Subcutaneous abdominal adipose tissue (tissue), 5 donors: ENCODE measurements at regions not wholly inside any gene's neighbourhood (a gene's known extent, or its start where the extent isn't known, plus 50 kb on each side); places are given as distances from the start of the nearest gene placed in this dataset.
"Not testable (repeated sequence)": the region's sequence is repeated elsewhere in the genome, so short reads cannot be mapped to it uniquely, and the experiment has no call there.

Source experiments
- H3K27ac ChIP-seq: one replicate; pipeline ENCODE4 v1.7.0; 2013; ENCODE audit warnings: low read depth, mild to moderate bottlenecking, inconsistent platforms, low read length, moderate library complexity
- H3K27me3 ChIP-seq, 5 donors: one replicate each; pipeline ENCODE4 v1.7.0; 2013; ENCODE audit warnings: low read length in 5 of 5, inconsistent platforms in 1 of 5; ENCODE audit not compliant: control insufficient read depth in 5 of 5, insufficient read depth in 4 of 5
- H3K36me3 ChIP-seq, 5 donors: one replicate each; pipeline ENCODE4 v1.7.0; 2013; ENCODE audit warnings: low read length in 5 of 5; ENCODE audit not compliant: control insufficient read depth in 5 of 5, insufficient read depth in 5 of 5
- H3K4me1 ChIP-seq, 5 donors: one replicate each; pipeline ENCODE4 v1.7.0; 2013; ENCODE audit warnings: low read length in 5 of 5, mild to moderate bottlenecking in 3 of 5, moderate library complexity in 1 of 5; ENCODE audit not compliant: control insufficient read depth in 5 of 5, insufficient read depth in 5 of 5
- H3K4me3 ChIP-seq, 5 donors: one replicate each; pipeline ENCODE4 v1.7.0; 2013; ENCODE audit warnings: low read length in 5 of 5, low read depth in 1 of 5
- H3K9ac ChIP-seq, 5 donors: one replicate each; pipeline ENCODE4 v1.7.0; 2013; ENCODE audit warnings: low read length in 5 of 5, mild to moderate bottlenecking in 4 of 5, moderate library complexity in 3 of 5
- H3K9me3 ChIP-seq, 5 donors: one replicate each; pipeline ENCODE4 v1.7.0; 2013; ENCODE audit warnings: low read length in 5 of 5; ENCODE audit not compliant: control insufficient read depth in 5 of 5
- donor health status: healthy.
- donor health status: healthy.
- donor health status: healthy.
- donor health status: healthy.
- donor health status: healthy.

- Histone ChIP-seq H3K4me1 (no peaks in the 10 kb centered on the region), H3K9ac (no peak overlapping the region), H3K36me3 (no peaks in the 10 kb centered on the region), H3K9me3 (no peaks in the 10 kb centered on the region), H3K27ac (no peak overlapping the region), H3K27me3 (no peaks in the 10 kb centered on the region), H3K4me3 (no peak overlapping the region)
These were observed 121.7 kb upstream of the TSHZ3 start for GRCh38 chr19:31470952-31471351.

- Histone ChIP-seq H3K27me3 (peaks cover 0 to 3% (median 0%) of the 10 kb centered on the region in 5 donors), H3K4me1 (no peaks in the 10 kb centered on the region), H3K27ac (no peak overlapping the region), H3K9me3 (peaks cover 0 to 2% (median 0%) of the 10 kb centered on the region in 5 donors), H3K4me3 (no peak overlapping the region), H3K9ac (no peak overlapping the region), H3K36me3 (no peaks in the 10 kb centered on the region)
These were observed 129.0 kb upstream of the TSHZ3 start for GRCh38 chr19:31478241-31478640.

GRCh38 chr19:31483226-31483857, 134.1 kb upstream of the TSHZ3 start:
- Histone ChIP-seq H3K9ac (no peak overlapping the region), H3K27me3 (peaks cover 0 to 3% (median 0%) of the 10 kb centered on the region in 5 donors), H3K9me3 (peaks cover 0 to 6% (median 0%) of the 10 kb centered on the region in 5 donors), H3K4me1 (no peaks in the 10 kb centered on the region), H3K36me3 (no peaks in the 10 kb centered on the region), H3K27ac (no peak overlapping the region), H3K4me3 (no peak overlapping the region)

GRCh38 chr19:31484858-31485410, 135.7 kb upstream of the TSHZ3 start:
- H3K4me1 ChIP-seq, H3K4me3 ChIP-seq, H3K9me3 ChIP-seq, H3K27ac ChIP-seq, H3K36me3 ChIP-seq, H3K27me3 ChIP-seq, H3K9ac ChIP-seq: not testable (repeated sequence)

- no peak overlapping the region for H3K9ac ChIP-seq
- no peak overlapping the region for H3K4me3 ChIP-seq
- no peaks in the 10 kb centered on the region for H3K4me1 ChIP-seq
- no peaks in the 10 kb centered on the region for H3K27me3 ChIP-seq
- no peak overlapping the region for H3K27ac ChIP-seq
- no peaks in the 10 kb centered on the region for H3K36me3 ChIP-seq
- H3K9me3 ChIP-seq = peaks cover 0 to 6% (median 0%) of the 10 kb centered on the region in 5 donors
These were observed 136.2 kb upstream of the TSHZ3 start for GRCh38 chr19:31485472-31485871.

- Histone ChIP-seq H3K36me3 (no peaks in the 10 kb centered on the region), H3K27ac (no peak overlapping the region), H3K4me3 (no peak overlapping the region), H3K4me1 (no peaks in the 10 kb centered on the region), H3K9me3 (peaks cover 0 to 2% (median 0%) of the 10 kb centered on the region in 5 donors), H3K9ac (no peak overlapping the region), H3K27me3 (no peaks in the 10 kb centered on the region)
These were observed 142.0 kb upstream of the TSHZ3 start for GRCh38 chr19:31491242-31491641.

- Histone ChIP-seq H3K36me3 (no peaks in the 10 kb centered on the region), H3K4me1 (no peaks in the 10 kb centered on the region), H3K4me3 (no peak overlapping the region), H3K27ac (no peak overlapping the region), H3K9ac (no peak overlapping the region), H3K9me3 (peaks cover 0 to 2% (median 0%) of the 10 kb centered on the region in 5 donors), H3K27me3 (no peaks in the 10 kb centered on the region)
These were observed 142.8 kb upstream of the TSHZ3 start for GRCh38 chr19:31492050-31492449.

- no peaks in the 10 kb centered on the region for H3K36me3 ChIP-seq
- no peaks in the 10 kb centered on the region for H3K9me3 ChIP-seq
- H3K9ac ChIP-seq = no peak overlapping the region
- no peaks in the 10 kb centered on the region for H3K4me1 ChIP-seq
- no peak overlapping the region for H3K4me3 ChIP-seq
- no peaks in the 10 kb centered on the region for H3K27me3 ChIP-seq
- no peak overlapping the region for H3K27ac ChIP-seq
These were observed 146.8 kb upstream of the TSHZ3 start for GRCh38 chr19:31496076-31496475.

- Histone ChIP-seq H3K4me1 (no peaks in the 10 kb centered on the region), H3K9ac (no peak overlapping the region), H3K9me3 (no peaks in the 10 kb centered on the region), H3K27me3 (no peaks in the 10 kb centered on the region), H3K27ac (no peak overlapping the region), H3K36me3 (no peaks in the 10 kb centered on the region), H3K4me3 (no peak overlapping the region)
These were observed 148.5 kb upstream of the TSHZ3 start for GRCh38 chr19:31497709-31498108.

- no peaks in the 10 kb centered on the region for H3K27me3 ChIP-seq
- H3K4me1 ChIP-seq = no peaks in the 10 kb centered on the region
These were observed 149.5 kb upstream of the TSHZ3 start for GRCh38 chr19:31498781-31499180.

More at GRCh38 chr19:31498781-31499180, 149.5 kb upstream of the TSHZ3 start:
- no peak overlapping the region for H3K27ac ChIP-seq
- no peak overlapping the region for H3K9ac ChIP-seq
- H3K4me3 ChIP-seq = no peak overlapping the region
- no peaks in the 10 kb centered on the region for H3K9me3 ChIP-seq
- no peaks in the 10 kb centered on the region for H3K36me3 ChIP-seq
